IMR-90 (cell line): ENCODE measurements at regions not wholly inside any gene's neighbourhood (a gene's known extent, or its start where the extent isn't known, plus 50 kb on each side); places are given as distances from the start of the nearest gene placed in this dataset.

Experiments
- ATAC-seq: fragments of 200-7000 bp; cut with Tn5 transposase; 2 replicates; pipeline ENCODE4 v1.9.1; 2020; ENCODE audit warnings: low read depth, mild to moderate bottlenecking, moderate library complexity
- BruUV-seq: library from RNA; stranded (reverse); fragments of 400-500 nt; replicated peaks from 2 replicates; lab custom pipeline; 2021; lab: Mats Ljungman, UMichigan
- CTCF ChIA-PET: fragments of 300-600 bp; formaldehyde crosslinking; extraction: SDS; loops from one replicate; lab custom pipeline; 2021; ENCODE audit warnings: antibody characterized with exemption; lab: Yijun Ruan, JAX
- POLR2A ChIA-PET: fragments of 300-600 bp; sonication (Branson Sonifier 250); formaldehyde crosslinking; loops from one replicate; lab custom pipeline; 2022; ENCODE audit warnings: antibody characterized with exemption; ENCODE audit not compliant: unreplicated experiment; lab: Charles Lee
- DNase-seq: peaks from one replicate; pipeline ENCODE4 v3.0.0; 2013
- H2AFZ ChIP-seq: replicated peaks from 2 replicates; pipeline ENCODE3; 2013; ENCODE audit warnings: low read length, mild to moderate bottlenecking; ENCODE audit not compliant: poor library complexity
- H2AK5ac ChIP-seq: 2 replicates; pipeline ENCODE4 v1.6.1; 2013; ENCODE audit warnings: low read depth, low read length, inconsistent platforms
- H2AK9ac ChIP-seq: replicated peaks from 2 replicates; pipeline ENCODE3; 2013; ENCODE audit warnings: mild to moderate bottlenecking, low read depth, low read length, moderate library complexity; ENCODE audit not compliant: poor library complexity
- H2BK120ac ChIP-seq: 2 replicates; pipeline ENCODE4 v1.6.1; 2013; ENCODE audit warnings: low read depth, low read length, inconsistent platforms
- H2BK15ac ChIP-seq: 3 replicates; pipeline ENCODE4 v1.6.1; 2013; ENCODE audit warnings: low read depth, low read length, inconsistent platforms
- H2BK20ac ChIP-seq: 2 replicates; pipeline ENCODE4 v1.6.1; 2013; ENCODE audit warnings: low read depth, mild to moderate bottlenecking, inconsistent platforms, low read length, moderate library complexity
- H2BK5ac ChIP-seq: 2 replicates; pipeline ENCODE4 v1.6.1; 2013; ENCODE audit warnings: mild to moderate bottlenecking, low read depth, low read length, inconsistent platforms; ENCODE audit not compliant: poor library complexity, severe bottlenecking
- H3K14ac ChIP-seq: replicated peaks from 2 replicates; pipeline ENCODE4 v1.6.1; 2013; ENCODE audit warnings: low read depth, low read length, inconsistent platforms
- H3K18ac ChIP-seq: 2 replicates; pipeline ENCODE4 v1.6.1; 2013; ENCODE audit warnings: low read depth, low read length, control low read depth
- H3K23ac ChIP-seq: 2 replicates; pipeline ENCODE4 v1.6.1; 2013; ENCODE audit warnings: low read depth, low read length, inconsistent platforms
- H3K27ac ChIP-seq: 2 replicates; pipeline ENCODE4 v1.5.1; 2013; ENCODE audit warnings: mild to moderate bottlenecking, control low read depth, low read length; ENCODE audit not compliant: insufficient read depth
- H3K27me3 ChIP-seq: 2 replicates; pipeline ENCODE4 v1.6.1; 2013; ENCODE audit warnings: low read length; ENCODE audit not compliant: control insufficient read depth, insufficient read depth
- H3K36me3 ChIP-seq: 2 replicates; pipeline ENCODE4 v1.6.1; 2013; ENCODE audit warnings: low read length, mixed read lengths; ENCODE audit not compliant: control insufficient read depth, insufficient read depth
- H3K4ac ChIP-seq: 2 replicates; pipeline ENCODE4 v1.6.1; 2013; ENCODE audit warnings: low read depth, low read length, inconsistent platforms
- H3K4me1 ChIP-seq: 2 replicates; pipeline ENCODE4 v1.6.1; 2013; ENCODE audit warnings: low read length, mixed read lengths; ENCODE audit not compliant: control insufficient read depth, insufficient read depth
- H3K4me2 ChIP-seq: 2 replicates; pipeline ENCODE4 v1.6.1; 2013; ENCODE audit warnings: low read depth, mild to moderate bottlenecking, control low read depth, low read length, moderate library complexity
- H3K4me3 ChIP-seq: 2 replicates; pipeline ENCODE4 v1.5.1; 2013; ENCODE audit warnings: low read depth, mild to moderate bottlenecking, control low read depth, low read length, moderate library complexity; ENCODE audit not compliant: insufficient read depth
- H3K56ac ChIP-seq: 2 replicates; pipeline ENCODE4 v1.6.1; 2013; ENCODE audit warnings: low read length, inconsistent platforms; ENCODE audit not compliant: insufficient read depth; ENCODE audit errors: extremely low read depth
- H3K79me1 ChIP-seq, 2 experiments: 2 replicates each; pipeline ENCODE4 v1.6.1; 2013; ENCODE audit warnings: low read length in 2 of 2, inconsistent platforms in 1 of 2, low read depth in 1 of 2
- H3K9ac ChIP-seq: 2 replicates; pipeline ENCODE4 v1.6.1; 2013; ENCODE audit warnings: low read depth, low read length, control low read depth
- H3K9me1 ChIP-seq: 2 replicates; pipeline ENCODE4 v1.6.1; 2013; ENCODE audit warnings: low read length, inconsistent platforms; ENCODE audit not compliant: insufficient read depth
- H3K9me3 ChIP-seq: 2 replicates; pipeline ENCODE4 v1.6.1; 2013; ENCODE audit warnings: low read length; ENCODE audit not compliant: control insufficient read depth, insufficient read depth
- H4K20me1 ChIP-seq: 2 replicates; pipeline ENCODE4 v1.6.1; 2013; ENCODE audit warnings: low read length, inconsistent platforms; ENCODE audit not compliant: insufficient read depth
- H4K5ac ChIP-seq: 2 replicates; pipeline ENCODE4 v1.6.1; 2013; ENCODE audit warnings: mild to moderate bottlenecking, low read depth, low read length, control low read depth
- H4K8ac ChIP-seq, 2 experiments: 2 replicates each; pipeline ENCODE4 v1.6.1; 2013; ENCODE audit warnings: low read depth in 2 of 2, low read length in 2 of 2, control low read depth in 1 of 2, inconsistent platforms in 1 of 2
- H4K91ac ChIP-seq: 2 replicates; pipeline ENCODE4 v1.6.1; 2013; ENCODE audit warnings: low read depth, low read length, inconsistent platforms; ENCODE audit not compliant: insufficient read depth
- BHLHE40 ChIP-seq: fragments of 150-350 bp; IDR thresholded peaks from 2 replicates; pipeline ENCODE4 v1.6.1; 2016; ENCODE audit warnings: mild to moderate bottlenecking, low read depth, low read length
- CEBPB ChIP-seq: IDR thresholded peaks from 2 replicates; pipeline ENCODE4 v1.6.1; 2012; ENCODE audit warnings: low read depth, low read length, improper control_type of control experiment
- CHD1 ChIP-seq: IDR thresholded peaks from 2 replicates; pipeline ENCODE4 v1.6.1; 2012; ENCODE audit warnings: low read depth, low read length, improper control_type of control experiment
- CTCF ChIP-seq: conservative IDR thresholded peaks from 2 replicates; pipeline ENCODE4 v1.5.1; 2012; ENCODE audit warnings: mild to moderate bottlenecking, low read depth, low read length, improper control_type of control experiment
- ELK1 ChIP-seq: fragments of 150-350 bp; IDR thresholded peaks from 2 replicates; pipeline ENCODE4 v1.6.1; 2016; ENCODE audit warnings: low read depth, mild to moderate bottlenecking, low read length, moderate library complexity, borderline replicate concordance
- FOS ChIP-seq: fragments of 150-350 bp; IDR thresholded peaks from 2 replicates; pipeline ENCODE4 v1.6.1; 2016; ENCODE audit warnings: low read depth, low read length
- MAZ ChIP-seq: IDR thresholded peaks from 2 replicates; pipeline ENCODE4 v1.6.1; 2012; ENCODE audit warnings: low read depth, mild to moderate bottlenecking, low read length, improper control_type of control experiment, moderate library complexity, borderline replicate concordance
- MXI1 ChIP-seq: IDR thresholded peaks from 2 replicates; pipeline ENCODE4 v1.6.1; 2012; ENCODE audit warnings: low read depth, mild to moderate bottlenecking, low read length, moderate library complexity, borderline replicate concordance
- NFE2L2 ChIP-seq: fragments of 150-350 bp; IDR thresholded peaks from 2 replicates; pipeline ENCODE4 v1.6.1; 2016; ENCODE audit warnings: low read depth, mild to moderate bottlenecking, low read length
- POLR2A ChIP-seq: IDR thresholded peaks from 2 replicates; pipeline ENCODE4 v1.6.1; 2012; ENCODE audit warnings: mild to moderate bottlenecking, low read depth, low read length
- RCOR1 ChIP-seq: IDR thresholded peaks from 2 replicates; pipeline ENCODE4 v1.6.1; 2012; ENCODE audit warnings: mild to moderate bottlenecking, low read length, improper control_type of control experiment; ENCODE audit not compliant: insufficient replicate concordance
- RFX5 ChIP-seq: IDR thresholded peaks from 2 replicates; pipeline ENCODE4 v1.8.0; 2012; ENCODE audit warnings: low read depth, mild to moderate bottlenecking, low read length, moderate library complexity
- SMC3 ChIP-seq: fragments of 150-350 bp; IDR thresholded peaks from 2 replicates; pipeline ENCODE4 v1.6.1; 2016; ENCODE audit warnings: low read depth, mild to moderate bottlenecking, antibody characterized with exemption, low read length, moderate library complexity
- dilution Hi-C: fragments of 300-500 bp; cut with HindIII; formaldehyde crosslinking; loops from one replicate; pipeline ENCODE4 v1.14.3; 2018; ENCODE audit warnings: low sequenced_read_pairs; ENCODE audit not compliant: unreplicated experiment
- in situ Hi-C: fragments of 300-500 bp; cut with MboI; formaldehyde crosslinking; loops from 3 replicates; pipeline ENCODE4 v1.14.3; 2019; ENCODE audit warnings: low sequenced_read_pairs, inconsistent platforms, mixed read lengths
- intact Hi-C: fragments of 100-400 bp; cut with micrococcal nuclease; formaldehyde crosslinking; loops from 2 replicates; pipeline ENCODE4 v1.10.0; 2022

GRCh38 chr1:239228451-239228850 is 157.9 kb upstream of the CHRM3 start:
- intact Hi-C loops: no loop called here
- dilution Hi-C loops: no loop called here

More at GRCh38 chr1:239228451-239228850, 157.9 kb upstream of the CHRM3 start:
- no peak overlapping the region for H4K8ac ChIP-seq
- DNase-seq: no peak
- no peak overlapping the region for H2AK5ac ChIP-seq
- no TSS peak for BruUV-seq
- H3K4me2 ChIP-seq: no peak overlapping the region
- CTCF ChIA-PET: no interaction called here
- no peaks in the 10 kb centered on the region for H3K36me3 ChIP-seq
- ATAC-seq: no peak
- in situ Hi-C loops: no loop called here
- no peaks in the 10 kb centered on the region for H3K27me3 ChIP-seq
- H3K18ac ChIP-seq: no peak overlapping the region
- no peak overlapping the region for H3K23ac ChIP-seq
- H2BK15ac ChIP-seq: no peak overlapping the region
- H3K79me1 ChIP-seq: no peaks in the 10 kb centered on the region
- TF ChIP-seq BHLHE40: no peak
- TF ChIP-seq FOS: no peak
- TF ChIP-seq MXI1: no peak
- TF ChIP-seq RCOR1: no peak
- no peak for TF ChIP-seq ELK1
- TF ChIP-seq CEBPB: no peak
- TF ChIP-seq SMC3: no peak
- no peak for TF ChIP-seq CHD1
- no peak for TF ChIP-seq NFE2L2
- no peak for TF ChIP-seq POLR2A
- TF ChIP-seq CTCF: no peak
- TF ChIP-seq MAZ: no peak
- no peak for TF ChIP-seq RFX5
- H3K56ac ChIP-seq: no peak overlapping the region
- H3K4me1 ChIP-seq: no peaks in the 10 kb centered on the region
- peaks cover 13% of the 10 kb centered on the region for H3K9me3 ChIP-seq
- H2BK20ac ChIP-seq: no peak overlapping the region
- H2BK120ac ChIP-seq: no peak overlapping the region
- no peaks in the 10 kb centered on the region for H3K9me1 ChIP-seq
- POLR2A ChIA-PET: no interaction called here
- H3K27ac ChIP-seq: no peak overlapping the region
- no peak overlapping the region for H3K9ac ChIP-seq
- no peak overlapping the region for H2AK9ac ChIP-seq
- no peak overlapping the region for H4K91ac ChIP-seq
- no peak overlapping the region for H3K4ac ChIP-seq
- H4K20me1 ChIP-seq: no peaks in the 10 kb centered on the region
- no peak overlapping the region for H3K4me3 ChIP-seq
- H2BK5ac ChIP-seq: no peak overlapping the region
- H3K14ac ChIP-seq: no peak overlapping the region
- H2AFZ ChIP-seq: no peak overlapping the region
- no peak overlapping the region for H4K5ac ChIP-seq
